GM12878 (cell line): ENCODE measurements at regions not wholly inside any gene's neighbourhood (a gene's known extent, or its start where the extent isn't known, plus 50 kb on each side); places are given as distances from the start of the nearest gene placed in this dataset.

Experiments used
- BHLHE40 ChIP-seq, 2 experiments: fragments of 450-650 bp in 1 of 2; IDR thresholded peaks; 2 replicates each; pipeline ENCODE4 v1.6.1; 2011 to 2017; ENCODE audit warnings: low read depth in 2 of 2, borderline replicate concordance in 1 of 2, improper control_type of control experiment in 1 of 2, low read length in 1 of 2, mild to moderate bottlenecking in 1 of 2
- EP300 ChIP-seq, 2 experiments: fragments of 150-350 bp in 1 of 2; IDR thresholded peaks; 2 replicates each; pipeline ENCODE4 v1.6.1; 2011 to 2012; ENCODE audit warnings: low read depth in 2 of 2, low read length in 2 of 2, borderline replicate concordance in 1 of 2, improper control_type of control experiment in 1 of 2, inconsistent platforms in 1 of 2; ENCODE audit not compliant: control insufficient read depth in 1 of 2
- MYC ChIP-seq: IDR thresholded peaks from 2 replicates; pipeline ENCODE4 v1.6.1; 2011; ENCODE audit warnings: mild to moderate bottlenecking, low read length, moderate library complexity, inconsistent platforms; ENCODE audit not compliant: insufficient read depth, insufficient replicate concordance, insufficient read length, severe bottlenecking
- NR2C2 ChIP-seq: IDR thresholded peaks from 2 replicates; pipeline ENCODE4 v1.6.1; 2011; ENCODE audit warnings: borderline replicate concordance, low read depth; ENCODE audit not compliant: control insufficient read depth, insufficient read length
- RAD21 ChIP-seq: IDR thresholded peaks from 2 replicates; pipeline ENCODE4 v1.6.1; 2011; ENCODE audit warnings: mild to moderate bottlenecking, low read depth, low read length, moderate library complexity; ENCODE audit not compliant: insufficient read depth
- YY1 ChIP-seq: IDR thresholded peaks from 2 replicates; pipeline ENCODE4 v1.6.1; 2011; ENCODE audit warnings: low read depth, mild to moderate bottlenecking, low read length
- TF ChIP-seq, protein P1 (sequence below), 3 experiments: IDR thresholded peaks in 2 of 3; conservative IDR thresholded peaks in 1 of 3; 2 replicates each; pipeline ENCODE4 v1.5.1; 2011; ENCODE audit warnings: low read depth in 3 of 3, low read length in 3 of 3, mild to moderate bottlenecking in 3 of 3, control low read depth in 2 of 3, moderate library complexity in 2 of 3, inconsistent platforms in 1 of 3, mixed read lengths in 1 of 3; ENCODE audit not compliant: control insufficient read depth in 2 of 3, insufficient read depth in 1 of 3; ENCODE audit errors: extremely low read depth in 1 of 3

- TF ChIP-seq, protein P1, sequence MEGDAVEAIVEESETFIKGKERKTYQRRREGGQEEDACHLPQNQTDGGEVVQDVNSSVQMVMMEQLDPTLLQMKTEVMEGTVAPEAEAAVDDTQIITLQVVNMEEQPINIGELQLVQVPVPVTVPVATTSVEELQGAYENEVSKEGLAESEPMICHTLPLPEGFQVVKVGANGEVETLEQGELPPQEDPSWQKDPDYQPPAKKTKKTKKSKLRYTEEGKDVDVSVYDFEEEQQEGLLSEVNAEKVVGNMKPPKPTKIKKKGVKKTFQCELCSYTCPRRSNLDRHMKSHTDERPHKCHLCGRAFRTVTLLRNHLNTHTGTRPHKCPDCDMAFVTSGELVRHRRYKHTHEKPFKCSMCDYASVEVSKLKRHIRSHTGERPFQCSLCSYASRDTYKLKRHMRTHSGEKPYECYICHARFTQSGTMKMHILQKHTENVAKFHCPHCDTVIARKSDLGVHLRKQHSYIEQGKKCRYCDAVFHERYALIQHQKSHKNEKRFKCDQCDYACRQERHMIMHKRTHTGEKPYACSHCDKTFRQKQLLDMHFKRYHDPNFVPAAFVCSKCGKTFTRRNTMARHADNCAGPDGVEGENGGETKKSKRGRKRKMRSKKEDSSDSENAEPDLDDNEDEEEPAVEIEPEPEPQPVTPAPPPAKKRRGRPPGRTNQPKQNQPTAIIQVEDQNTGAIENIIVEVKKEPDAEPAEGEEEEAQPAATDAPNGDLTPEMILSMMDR (IDR thresholded peaks at IDR 0.05 in 2 of 3, conservative IDR thresholded peaks at IDR 0.05 in 1 of 3; ENCODE audit: control insufficient read depth in 2 of 3, extremely low read depth in 1 of 3, insufficient read depth in 1 of 3, low read depth in 3 of 3, low read length in 3 of 3), result no peak
- TF ChIP-seq RAD21, result no peak
- TF ChIP-seq YY1, result no peak
- TF ChIP-seq EP300 (IDR thresholded peaks at IDR 0.05; ENCODE audit: borderline replicate concordance in 1 of 2, control insufficient read depth in 1 of 2, low read depth in 2 of 2, low read length in 2 of 2), result no peak
- TF ChIP-seq NR2C2, result no peak
- TF ChIP-seq BHLHE40 (IDR thresholded peaks at IDR 0.05; ENCODE audit: borderline replicate concordance in 1 of 2, low read depth in 2 of 2, low read length in 1 of 2), result no peak
- no peak for TF ChIP-seq MYC
Observed at GRCh38 chr2:234134496-234134895, 84.0 kb downstream of the SPP2 start.
